ENCODE measurements at regions not wholly inside any gene's neighbourhood (a gene's known extent, or its start where the extent isn't known, plus 50 kb on each side); places are given as distances from the start of the nearest gene placed in this dataset.

DNA sequence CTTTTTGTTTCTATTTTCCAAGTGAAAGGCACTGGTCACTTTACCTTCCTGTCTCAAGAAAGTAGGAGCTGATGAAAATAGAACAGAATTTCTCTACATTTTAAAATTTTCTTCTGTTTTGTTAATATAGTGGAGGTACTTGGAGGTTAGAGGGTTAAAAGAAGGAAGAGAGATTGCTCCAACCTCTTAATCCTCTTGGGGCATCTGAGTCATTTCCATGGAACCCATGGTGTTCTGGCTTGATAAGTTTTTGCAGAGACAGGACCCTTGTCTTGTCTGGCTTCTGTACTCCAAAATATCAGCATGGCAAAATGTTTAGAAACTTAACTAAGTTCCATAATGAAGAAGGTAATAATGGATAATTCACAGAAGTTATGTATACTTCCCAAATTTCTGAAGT lies 727.2 kb downstream of the C4orf33 start:
- BruUV-seq (replicated peaks), result no TSS peak
- Histone ChIP-seq H3K27me3 (ENCODE audit: control insufficient read depth in 2 of 2, insufficient read depth in 2 of 2, low read length in 2 of 2) (no peaks in the 10 kb centered on the region), H3K27ac (ENCODE audit: extremely low read depth, low read depth, low read length) (no peak overlapping the region), H3K36me3 (ENCODE audit: control insufficient read depth, insufficient read depth, low read length) (no peaks in the 10 kb centered on the region), H2AFZ (ENCODE audit: low read depth, low read length) (no peak overlapping the region), H3K9me1 (ENCODE audit: control insufficient read depth, insufficient read depth, low read length) (no peaks in the 10 kb centered on the region), H4K20me1 (replicated peaks; ENCODE audit: control insufficient read depth, insufficient read depth, low read length) (no peaks in the 10 kb centered on the region), H3K4me2 (ENCODE audit: insufficient read depth, low read length) (no peak overlapping the region), H3K4me3 (no peak overlapping the region), H3K4me1 (replicated peaks in 1 of 2; ENCODE audit: control insufficient read depth in 2 of 2, insufficient read depth in 2 of 2, low read length in 2 of 2) (no peaks in the 10 kb centered on the region), H3K9ac (ENCODE audit: insufficient read depth in 1 of 2, low read depth in 2 of 2, low read length in 2 of 2) (no peak overlapping the region), H3K9me3 (replicated peaks; ENCODE audit: control insufficient read depth, insufficient read depth, low read depth, low read length) (no peaks in the 10 kb centered on the region), H3K79me2 (ENCODE audit: control insufficient read depth, insufficient read depth, low read length) (no peaks in the 10 kb centered on the region)
- DNase-seq (ENCODE audit: extremely low read depth in 1 of 4, low spot score in 3 of 4) (no peak), FAIRE-seq (no peak), ATAC-seq (no peak)
- POLR2A ChIA-PET, result no interaction called here
- in situ Hi-C loops (cut with MboI), result no loop called here
- intact Hi-C loops (cut with micrococcal nuclease), result no loop called here
- CTCF ChIA-PET (ENCODE audit: low intra/inter-chr PET ratio), result no interaction called here
- TF ChIP-seq PTBP1 (IDR thresholded peaks at IDR 0.05; ENCODE audit: low read depth, low read length) (no peak), ZNF165 (CRISPR knock-in tag; IDR thresholded peaks at IDR 0.05; ENCODE audit: borderline replicate concordance) (no peak), HEY1 (CRISPR knock-in tag; IDR thresholded peaks at IDR 0.05; ENCODE audit: borderline replicate concordance) (no peak), ZNF699 (CRISPR knock-in tag; IDR thresholded peaks at IDR 0.05; ENCODE audit: insufficient replicate concordance) (no peak), HOXB6 (CRISPR knock-in tag; IDR thresholded peaks at IDR 0.05; ENCODE audit: borderline replicate concordance) (no peak)
- TF ChIP-seq, protein P1, sequence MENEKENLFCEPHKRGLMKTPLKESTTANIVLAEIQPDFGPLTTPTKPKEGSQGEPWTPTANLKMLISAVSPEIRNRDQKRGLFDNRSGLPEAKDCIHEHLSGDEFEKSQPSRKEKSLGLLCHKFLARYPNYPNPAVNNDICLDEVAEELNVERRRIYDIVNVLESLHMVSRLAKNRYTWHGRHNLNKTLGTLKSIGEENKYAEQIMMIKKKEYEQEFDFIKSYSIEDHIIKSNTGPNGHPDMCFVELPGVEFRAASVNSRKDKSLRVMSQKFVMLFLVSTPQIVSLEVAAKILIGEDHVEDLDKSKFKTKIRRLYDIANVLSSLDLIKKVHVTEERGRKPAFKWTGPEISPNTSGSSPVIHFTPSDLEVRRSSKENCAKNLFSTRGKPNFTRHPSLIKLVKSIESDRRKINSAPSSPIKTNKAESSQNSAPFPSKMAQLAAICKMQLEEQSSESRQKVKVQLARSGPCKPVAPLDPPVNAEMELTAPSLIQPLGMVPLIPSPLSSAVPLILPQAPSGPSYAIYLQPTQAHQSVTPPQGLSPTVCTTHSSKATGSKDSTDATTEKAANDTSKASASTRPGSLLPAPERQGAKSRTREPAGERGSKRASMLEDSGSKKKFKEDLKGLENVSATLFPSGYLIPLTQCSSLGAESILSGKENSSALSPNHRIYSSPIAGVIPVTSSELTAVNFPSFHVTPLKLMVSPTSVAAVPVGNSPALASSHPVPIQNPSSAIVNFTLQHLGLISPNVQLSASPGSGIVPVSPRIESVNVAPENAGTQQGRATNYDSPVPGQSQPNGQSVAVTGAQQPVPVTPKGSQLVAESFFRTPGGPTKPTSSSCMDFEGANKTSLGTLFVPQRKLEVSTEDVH (IDR thresholded peaks at IDR 0.05; ENCODE audit: low read depth, partially characterized antibody), result no peak
